Central memory CD4-positive, alpha-beta T cell (primary cell): ENCODE measurements at regions not wholly inside any gene's neighbourhood (a gene's known extent, or its start where the extent isn't known, plus 50 kb on each side); places are given as distances from the start of the nearest gene placed in this dataset.

Source experiments
- DNase-seq: peaks from one replicate; pipeline ENCODE4 v3.0.0; 2022

- DNase-seq = no peak
Observed at GRCh38 chr3:187977659-187978058, 176.3 kb upstream of the LPP start.

GRCh38 chr3:187978433-187979011 lies 175.4 kb upstream of the LPP start:
- no peak for DNase-seq

- peak; percentile 54 for DNase-seq
Observed at GRCh38 chr3:187979564-187979963, 174.4 kb upstream of the LPP start.

GRCh38 chr3:187980861-187981260 lies 173.1 kb upstream of the LPP start:
- DNase-seq = no peak

GRCh38 chr3:187982142-187982541 lies 171.8 kb upstream of the LPP start:
- DNase-seq = no peak

GRCh38 chr3:187983484-187984124 lies 170.4 kb upstream of the LPP start:
- no peak for DNase-seq

- no peak for DNase-seq
Observed at GRCh38 chr3:187985647-187986046, 168.3 kb upstream of the LPP start.

GRCh38 chr3:187986514-187986934 lies 167.4 kb upstream of the LPP start:
- no peak for DNase-seq

- DNase-seq = no peak
Observed at GRCh38 chr3:187987187-187987586, 166.8 kb upstream of the LPP start.

- peak; percentile 57 for DNase-seq
Observed at GRCh38 chr3:187987924-187988323, 166.0 kb upstream of the LPP start.

GRCh38 chr3:187989575-187990153 lies 164.3 kb upstream of the LPP start:
- DNase-seq = no peak

GRCh38 chr3:187992609-187993008 lies 161.3 kb upstream of the LPP start:
- no peak for DNase-seq

GRCh38 chr3:187994221-187995042 lies 159.5 kb upstream of the LPP start:
- peak; percentile 62 for DNase-seq

GRCh38 chr3:187995043-187995400 lies 158.9 kb upstream of the LPP start:
- no peak for DNase-seq

GRCh38 chr3:187995667-187996066 lies 158.3 kb upstream of the LPP start:
- no peak for DNase-seq

GRCh38 chr3:187996609-187997008 lies 157.3 kb upstream of the LPP start:
- DNase-seq = no peak

- no peak for DNase-seq
Observed at GRCh38 chr3:187997490-187997889, 156.5 kb upstream of the LPP start.

- no peak for DNase-seq
Observed at GRCh38 chr3:187997946-187998561, 155.9 kb upstream of the LPP start.

- no peak for DNase-seq
Observed at GRCh38 chr3:187998611-187999010, 155.3 kb upstream of the LPP start.

- DNase-seq = peak; percentile 74
Observed at GRCh38 chr3:187999821-188000220, 154.1 kb upstream of the LPP start.

GRCh38 chr3:188000361-188000861 lies 153.5 kb upstream of the LPP start:
- no peak for DNase-seq

GRCh38 chr3:188001093-188001492 lies 152.9 kb upstream of the LPP start:
- DNase-seq = no peak

- DNase-seq = no peak
Observed at GRCh38 chr3:188001926-188002325, 152.0 kb upstream of the LPP start.
